Limb (tissue), 2 donors: ENCODE measurements at regions not wholly inside any gene's neighbourhood (a gene's known extent, or its start where the extent isn't known, plus 50 kb on each side); places are given as distances from the start of the nearest gene placed in this dataset.
"Not testable (repeated sequence)": the region's sequence is repeated elsewhere in the genome, so short reads cannot be mapped to it uniquely, and the experiment has no call there.

Source experiments
- DNase-seq, 2 donors: peaks; one replicate each; pipeline ENCODE4 v3.0.0-alpha.2; 2016; ENCODE audit errors: extremely low spot score in 2 of 2

- DNase-seq: no peak
These were observed 489.4 kb upstream of the TNP1 start for GRCh38 chr2:217349251-217349650.

- DNase-seq: not testable (repeated sequence)
These were observed 487.8 kb upstream of the TNP1 start for GRCh38 chr2:217347630-217348029.

- DNase-seq: not testable (repeated sequence)
These were observed 486.2 kb upstream of the TNP1 start for GRCh38 chr2:217346043-217346442.

DNA sequence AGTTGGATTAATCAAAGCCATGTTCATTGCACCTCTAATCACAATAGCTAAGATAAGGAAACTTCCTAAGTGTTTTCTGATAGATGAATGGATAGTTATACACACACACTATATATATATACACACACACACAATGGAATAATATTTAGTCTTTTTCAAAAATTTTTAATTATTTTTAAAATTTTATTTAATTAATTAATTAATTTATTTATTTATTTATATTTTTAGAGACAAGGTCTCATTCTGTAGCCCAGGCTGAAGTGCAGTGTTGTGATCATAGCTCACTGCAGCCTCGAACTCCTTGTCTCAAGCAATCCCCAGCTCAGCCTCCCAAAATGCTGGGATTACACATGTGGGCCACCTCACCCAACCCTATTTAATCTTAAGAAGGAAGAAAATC lies 481.0 kb upstream of the TNP1 start:
- DNase-seq: no peak

DNA sequence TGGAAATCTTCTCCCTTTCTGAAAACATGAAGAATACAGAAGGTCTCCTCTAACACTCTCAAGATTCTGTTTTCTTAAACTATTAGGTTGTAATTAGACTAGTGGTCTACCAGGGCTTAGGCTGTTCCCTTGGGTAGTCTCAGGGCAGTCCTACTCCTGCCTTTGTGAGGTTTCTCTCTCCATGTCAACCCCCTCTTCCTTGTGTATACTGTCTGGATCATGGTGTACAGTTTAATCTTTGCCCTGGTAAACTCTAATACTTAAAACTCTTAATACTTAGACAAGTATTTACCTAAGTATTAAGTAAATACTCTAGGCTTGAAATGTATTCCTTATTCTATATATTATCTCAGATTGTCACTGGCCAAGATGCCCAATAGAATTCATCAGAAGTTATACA lies 480.3 kb upstream of the TNP1 start:
- no peak for DNase-seq

- DNase-seq: no peak
These were observed 479.9 kb upstream of the TNP1 start for GRCh38 chr2:217339753-217340152.

DNA sequence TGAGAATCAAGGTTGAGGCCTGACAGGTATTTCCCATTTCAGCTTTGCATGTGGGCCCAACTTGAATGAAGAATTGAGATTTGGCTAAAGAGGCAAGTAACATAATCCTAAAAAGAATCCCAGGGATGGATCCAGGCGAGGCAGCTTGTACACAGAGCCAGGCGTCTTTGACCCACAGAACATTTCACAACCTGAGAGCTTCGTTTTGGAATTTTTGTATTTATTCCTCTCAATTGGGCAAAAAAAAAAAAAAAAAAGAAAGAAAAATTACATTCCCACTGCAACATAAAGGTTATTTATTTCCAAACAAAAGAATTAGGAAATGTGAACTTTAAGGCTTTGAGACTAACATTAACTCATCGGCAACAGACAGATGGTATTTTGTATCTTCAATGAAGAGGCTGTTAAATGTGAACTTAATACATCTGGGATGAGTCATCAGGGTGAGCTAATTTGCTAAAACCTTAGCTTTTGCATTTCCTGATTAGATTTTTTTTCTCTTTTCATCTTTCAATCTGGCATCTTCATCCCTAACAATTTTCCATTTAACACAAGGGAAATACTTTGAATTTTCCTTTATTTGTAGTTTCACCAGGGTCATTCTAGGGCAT lies 478.5 kb upstream of the TNP1 start:
- DNase-seq: no peak

DNA sequence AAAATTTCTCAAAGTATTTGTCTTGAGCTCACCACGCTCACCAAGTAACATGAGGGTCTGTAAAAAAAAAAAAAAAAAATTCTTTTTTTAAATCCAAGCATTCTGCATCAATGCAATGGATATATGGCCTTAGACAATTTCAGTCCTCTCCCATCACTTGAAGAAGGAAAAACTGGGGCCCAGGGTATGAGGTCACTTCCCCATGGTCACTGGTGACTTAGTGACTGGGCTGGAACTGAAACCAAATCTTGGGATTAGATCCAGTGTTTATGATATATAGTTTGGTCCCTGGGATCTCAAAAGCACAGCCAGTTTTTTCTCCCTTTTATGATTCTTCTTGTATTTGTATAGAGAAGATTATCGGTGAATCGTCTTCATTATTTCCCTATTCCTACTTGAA lies 477.9 kb upstream of the TNP1 start:
- no peak for DNase-seq

GRCh38 chr2:217336694-217337093 lies 476.8 kb upstream of the TNP1 start:
- no peak for DNase-seq

GRCh38 chr2:217335341-217335966 lies 475.6 kb upstream of the TNP1 start:
- no peak for DNase-seq

DNA sequence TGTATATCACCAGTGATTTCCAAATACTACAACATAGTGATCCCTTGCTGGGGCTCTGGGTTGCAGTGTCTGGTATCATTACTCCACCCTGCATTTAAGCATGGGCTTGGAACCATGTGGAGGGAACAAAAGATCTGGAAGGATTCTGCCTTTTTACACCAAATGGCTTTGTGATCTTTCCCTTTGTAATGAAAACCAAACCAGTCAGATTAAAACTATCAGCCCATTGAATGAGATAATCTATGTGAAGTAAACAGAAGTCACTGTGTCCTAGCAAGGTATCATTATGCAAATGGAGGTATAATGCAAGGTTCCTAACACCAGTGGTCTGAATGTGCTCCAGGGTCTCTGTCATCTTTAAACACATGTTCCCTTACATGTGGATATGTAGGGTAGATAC lies 474.7 kb upstream of the TNP1 start:
- DNase-seq: no peak

DNA sequence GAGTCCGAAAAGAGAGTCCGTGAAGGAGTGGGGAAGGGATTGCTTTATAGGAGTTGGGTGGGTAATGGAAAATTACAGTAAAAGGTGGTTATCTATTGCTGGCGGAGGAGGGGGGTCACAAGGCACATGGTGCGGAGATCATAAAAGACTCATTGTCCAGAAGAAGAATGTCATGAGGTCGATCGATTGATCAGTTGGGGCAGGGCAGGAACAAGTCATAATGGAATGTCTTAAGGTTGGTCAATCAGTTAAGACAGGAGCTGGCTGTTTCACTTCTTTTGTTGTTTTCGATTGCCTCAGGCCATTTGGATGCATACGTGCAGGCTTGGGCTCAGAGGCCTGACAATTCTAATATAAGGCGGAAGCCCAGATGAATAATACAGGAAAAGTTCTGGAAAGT lies 473.0 kb upstream of the TNP1 start:
- no peak for DNase-seq

- no peak for DNase-seq
These were observed 472.5 kb upstream of the TNP1 start for GRCh38 chr2:217332417-217332791.

DNA sequence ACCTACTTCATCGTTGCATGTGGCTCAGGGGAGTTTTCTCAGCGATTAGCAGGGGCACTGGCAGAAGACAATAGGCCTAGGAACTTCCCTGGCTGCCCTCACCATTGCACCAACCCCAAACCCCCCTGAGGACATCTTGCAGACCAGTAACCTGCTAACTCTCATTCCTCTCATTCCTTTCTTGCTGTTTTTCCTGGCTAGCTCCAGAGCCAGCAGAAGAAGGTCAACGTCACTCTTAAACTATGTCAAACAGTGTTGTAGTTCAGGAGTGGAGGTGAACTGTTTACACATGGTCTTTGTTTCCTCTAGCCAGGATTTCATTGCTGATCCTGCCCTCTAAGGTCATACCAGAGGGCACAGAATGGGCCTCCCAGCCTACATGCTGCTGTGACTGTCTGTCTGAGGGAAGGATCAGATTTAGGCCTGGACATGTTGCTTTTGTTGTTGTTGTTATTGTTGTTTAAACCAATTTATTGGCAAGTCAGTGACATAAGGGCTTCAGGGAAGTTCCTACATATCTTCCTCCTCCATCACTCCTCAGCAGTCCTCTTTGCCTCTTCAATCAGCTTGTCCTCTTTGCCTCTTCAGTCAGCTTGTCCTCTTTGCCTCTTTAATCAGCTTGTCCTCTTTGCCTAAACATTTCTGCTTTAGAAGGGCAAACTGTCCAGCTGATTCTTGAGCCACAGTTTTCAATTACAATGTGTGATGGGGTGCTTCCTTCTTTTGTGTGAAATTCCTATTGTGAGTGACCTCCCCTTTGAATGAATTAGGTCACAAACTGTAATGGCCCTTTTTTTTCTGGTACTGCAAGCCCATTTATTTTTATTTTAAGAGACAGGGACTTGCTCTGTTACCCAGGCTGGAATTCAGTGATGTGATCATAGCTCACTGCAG lies 471.9 kb upstream of the TNP1 start:
- no peak for DNase-seq

- no peak for DNase-seq
These were observed 470.8 kb upstream of the TNP1 start for GRCh38 chr2:217330647-217331046.

- DNase-seq: no peak
These were observed 469.2 kb upstream of the TNP1 start for GRCh38 chr2:217329023-217329431.

- DNase-seq: no peak
These were observed 468.7 kb upstream of the TNP1 start for GRCh38 chr2:217328622-217328978.

DNA sequence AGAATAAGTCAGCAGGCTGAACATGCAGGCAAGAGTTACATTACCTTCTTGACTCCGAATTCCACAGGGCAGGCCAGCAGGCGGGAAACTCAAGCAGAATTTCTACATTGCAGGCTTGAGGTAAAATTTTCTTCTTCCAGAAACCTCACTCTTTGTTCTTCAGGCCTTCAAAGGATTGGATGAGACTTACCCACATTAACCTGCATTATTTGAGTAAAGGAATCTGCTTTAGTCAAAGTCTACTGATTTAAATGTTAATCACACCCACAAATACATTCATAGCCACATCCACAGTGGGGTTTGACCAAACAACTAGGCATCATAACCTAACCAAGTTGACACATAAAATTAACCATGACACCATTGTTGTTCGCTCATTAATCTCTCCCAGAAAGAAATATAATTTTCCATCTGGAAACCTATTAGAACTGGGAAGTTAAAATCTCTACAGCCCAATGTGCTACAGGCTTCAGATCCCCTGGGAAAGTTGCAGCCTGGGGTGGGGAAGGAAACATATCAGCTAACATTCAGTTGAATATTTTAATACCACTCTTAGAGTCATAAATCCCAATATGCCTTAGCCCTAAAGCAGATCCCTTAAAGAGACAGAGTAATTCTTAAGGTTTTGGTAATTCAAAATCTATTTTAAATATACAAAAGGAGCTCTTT lies 468.2 kb upstream of the TNP1 start:
- no peak for DNase-seq

- no peak for DNase-seq
These were observed 466.6 kb upstream of the TNP1 start for GRCh38 chr2:217326238-217327022.

- no peak for DNase-seq
These were observed 466.0 kb upstream of the TNP1 start for GRCh38 chr2:217325816-217326215.

DNA sequence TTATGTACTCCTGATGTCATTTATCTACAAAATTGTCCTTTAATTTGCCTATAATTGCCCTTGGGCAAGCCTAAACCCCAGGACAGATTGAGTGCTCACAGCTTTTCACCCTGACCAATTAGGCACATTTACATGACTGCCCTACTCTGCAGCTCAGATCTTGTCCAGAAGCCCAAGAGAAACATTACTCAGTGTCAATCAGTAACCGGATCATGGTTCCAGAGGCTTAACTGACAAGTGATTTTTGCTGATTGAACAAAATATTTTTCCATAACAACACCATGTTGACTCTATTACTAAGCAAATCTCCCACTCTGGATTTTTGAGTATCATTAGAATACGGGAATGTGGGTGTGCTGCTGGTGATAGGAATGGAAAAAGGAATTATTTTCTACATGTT lies 465.4 kb upstream of the TNP1 start:
- DNase-seq: no peak
